GM12878 (cell line): ENCODE measurements at regions not wholly inside any gene's neighbourhood (a gene's known extent, or its start where the extent isn't known, plus 50 kb on each side); places are given as distances from the start of the nearest gene placed in this dataset.

ENCODE experiments used
- ATAC-seq: fragments of 200-7000 bp; cut with Tn5 transposase; 3 replicates; pipeline ENCODE4 v1.9.1; 2020; ENCODE audit warnings: mild to moderate bottlenecking, moderate library complexity
- BruUV-seq: library from RNA; stranded (reverse); fragments of 400-500 nt; replicated peaks from 2 replicates; lab custom pipeline; 2021; lab: Mats Ljungman, UMichigan
- CTCF ChIA-PET: fragments of 300-600 bp; sonication (Branson Sonifier 250); formaldehyde crosslinking; extraction: SDS; loops from one replicate; lab custom pipeline; 2021; ENCODE audit warnings: inconsistent platforms; lab: Yijun Ruan, JAX
- POLR2A ChIA-PET: fragments of 350-600 bp; formaldehyde crosslinking; extraction: SDS; loops from one replicate; lab custom pipeline; 2021; ENCODE audit warnings: inconsistent platforms; lab: Charles Lee
- RAD21 ChIA-PET: fragments of 300-600 bp; sonication (Branson Sonifier 250); formaldehyde crosslinking; loops from one replicate; lab custom pipeline; 2023; ENCODE audit warnings: antibody characterized with exemption; ENCODE audit not compliant: unreplicated experiment; lab: Charles Lee
- SMC1A ChIA-PET: fragments of 300-600 bp; sonication (Branson Sonifier 250); formaldehyde crosslinking; loops from one replicate; lab custom pipeline; 2023; ENCODE audit not compliant: unreplicated experiment, uncharacterized antibody; lab: Charles Lee
- DNase-seq: peaks from one replicate; pipeline ENCODE4 v3.0.0-alpha.2; 2011; ENCODE audit warnings: low read depth, low spot score
- FAIRE-seq: peaks from 3 replicates; lab custom pipeline; 2011; peaks lifted over from hg19 to GRCh38; lab: Jason Lieb, UNC
- H2AFZ ChIP-seq: 2 replicates; pipeline ENCODE4 v1.6.0; 2011; ENCODE audit warnings: low read depth, low read length, control low read depth; ENCODE audit not compliant: control insufficient read depth
- H3K27ac ChIP-seq: 2 replicates; pipeline ENCODE4 v1.5.1; 2011; ENCODE audit warnings: control low read depth; ENCODE audit not compliant: control insufficient read depth, insufficient read depth
- H3K27me3 ChIP-seq, 2 experiments: replicated peaks in 1 of 2; 2 replicates each; pipeline versions ENCODE4 v1.6.0 to v1.6.1; 2011; ENCODE audit warnings: low read length in 1 of 2; ENCODE audit not compliant: control insufficient read depth in 2 of 2, insufficient read depth in 2 of 2
- H3K36me3 ChIP-seq, 2 experiments: 2 replicates each; pipeline ENCODE4 v1.5.1; 2011; ENCODE audit warnings: low read length in 1 of 2; ENCODE audit not compliant: control insufficient read depth in 2 of 2, insufficient read depth in 2 of 2
- H3K4me1 ChIP-seq: 2 replicates; pipeline ENCODE4 v1.6.1; 2011; ENCODE audit warnings: mild to moderate bottlenecking, low read length, moderate library complexity, mixed read lengths; ENCODE audit not compliant: control insufficient read depth, insufficient read depth
- H3K4me2 ChIP-seq: 2 replicates; pipeline ENCODE4 v1.6.0; 2011; ENCODE audit warnings: control low read depth; ENCODE audit not compliant: control insufficient read depth, insufficient read depth
- H3K4me3 ChIP-seq: fragments of 200-600 bp; sonication (generic); 2 replicates; pipeline ENCODE4 v1.5.1; 2016
- H3K79me2 ChIP-seq: 2 replicates; pipeline ENCODE4 v1.6.0; 2011; ENCODE audit warnings: low read length; ENCODE audit not compliant: control insufficient read depth, insufficient read depth
- H3K9ac ChIP-seq: 2 replicates; pipeline ENCODE4 v1.8.0; 2011; ENCODE audit warnings: low read length, control low read depth, mixed read lengths; ENCODE audit not compliant: control insufficient read depth, insufficient read depth
- H3K9me3 ChIP-seq: replicated peaks from 3 replicates; pipeline ENCODE4 v1.5.1; 2011; ENCODE audit warnings: mild to moderate bottlenecking, low read length; ENCODE audit not compliant: control insufficient read depth, insufficient read depth
- H4K20me1 ChIP-seq: 2 replicates; pipeline ENCODE4 v1.6.0; 2011; ENCODE audit not compliant: control insufficient read depth, insufficient read depth
- ASH2L ChIP-seq: fragments of 300-600, 200-600 bp; sonication (generic); IDR thresholded peaks from 2 replicates; pipeline ENCODE4 v1.6.1; 2017; ENCODE audit warnings: low read depth, mild to moderate bottlenecking, borderline replicate concordance
- BRCA1 ChIP-seq: IDR thresholded peaks from 2 replicates; pipeline ENCODE4 v1.6.1; 2011; ENCODE audit warnings: low read depth, low read length, improper control_type of control experiment
- CBFB ChIP-seq: IDR thresholded peaks from 2 replicates; pipeline ENCODE4 v1.6.1; 2016; ENCODE audit warnings: antibody characterized with exemption, low read depth
- CREM ChIP-seq: IDR thresholded peaks from 2 replicates; pipeline ENCODE4 v1.6.1; 2014; ENCODE audit warnings: antibody characterized with exemption, low read depth
- CUX1 ChIP-seq: IDR thresholded peaks from 2 replicates; pipeline ENCODE4 v1.6.1; 2012; ENCODE audit warnings: improper control_type of control experiment, low read depth, low read length; ENCODE audit not compliant: insufficient replicate concordance
- HDAC6 ChIP-seq: fragments of 200-600 bp; sonication (generic); IDR thresholded peaks from one replicate; pipeline ENCODE4 v1.8.0; 2017; ENCODE audit warnings: antibody characterized with exemption; ENCODE audit not compliant: unreplicated experiment
- IKZF2 ChIP-seq, 2 experiments: fragments of 450-650 bp; IDR thresholded peaks; 2 replicates each; pipeline ENCODE4 v1.6.1; 2017; ENCODE audit warnings: mild to moderate bottlenecking in 2 of 2, moderate library complexity in 2 of 2
- IRF4 ChIP-seq: IDR thresholded peaks from 2 replicates; pipeline ENCODE4 v1.6.1; 2011; ENCODE audit warnings: low read depth, low read length
- MLLT1 ChIP-seq: fragments of 450-650 bp; IDR thresholded peaks from 2 replicates; pipeline ENCODE4 v1.6.1; 2016; ENCODE audit warnings: mild to moderate bottlenecking
- MXI1 ChIP-seq: fragments of 150-350 bp; IDR thresholded peaks from 2 replicates; pipeline ENCODE4 v1.6.1; 2011; ENCODE audit warnings: low read depth, mild to moderate bottlenecking, inconsistent platforms, low read length, improper control_type of control experiment
- SKIL ChIP-seq: fragments of 450-650 bp; IDR thresholded peaks from 2 replicates; pipeline ENCODE4 v1.6.1; 2017; ENCODE audit warnings: mild to moderate bottlenecking, low read depth, inconsistent platforms; ENCODE audit not compliant: poor library complexity, severe bottlenecking
- SUPT20H ChIP-seq: IDR thresholded peaks from 2 replicates; pipeline ENCODE4 v1.6.1; 2011; ENCODE audit warnings: low read depth, mild to moderate bottlenecking, low read length, moderate library complexity, borderline replicate concordance; ENCODE audit not compliant: control insufficient read depth
- SUZ12 ChIP-seq: fragments of 200-600 bp; sonication (generic); IDR thresholded peaks from one replicate; pipeline ENCODE4 v1.6.1; 2018; ENCODE audit warnings: antibody characterized with exemption, mild to moderate bottlenecking; ENCODE audit not compliant: unreplicated experiment
- TBL1XR1 ChIP-seq: IDR thresholded peaks from 2 replicates; pipeline ENCODE4 v1.6.1; 2012; ENCODE audit warnings: low read depth, low read length, improper control_type of control experiment
- WRNIP1 ChIP-seq: IDR thresholded peaks from 2 replicates; pipeline ENCODE4 v1.6.1; 2011; ENCODE audit warnings: low read depth, low read length, improper control_type of control experiment, borderline replicate concordance
- YBX1 ChIP-seq: fragments of 450-650 bp; IDR thresholded peaks from 2 replicates; pipeline ENCODE4 v1.6.1; 2016; ENCODE audit warnings: antibody characterized with exemption
- ZBED1 ChIP-seq: IDR thresholded peaks from 2 replicates; pipeline ENCODE4 v1.6.1; 2016; ENCODE audit warnings: borderline replicate concordance
- ZNF24 ChIP-seq: fragments of 450-650 bp; IDR thresholded peaks from 2 replicates; pipeline ENCODE4 v1.6.1; 2017; ENCODE audit warnings: antibody characterized with exemption, mild to moderate bottlenecking
- WGBS: methylation state at CpG from one replicate; pipeline ENCODE4 v1.1.6; 2016; ENCODE audit warnings: low lambda C conversion rate; ENCODE audit not compliant: insufficient replicate concordance, insufficient coverage; ENCODE audit errors: missing lambda C conversion rate; 5-methylcytosine and 5-hydroxymethylcytosine counted together
- in situ Hi-C: fragments of 300-500 bp; cut with MboI; formaldehyde crosslinking; loops from 9 replicates; pipeline ENCODE4 v1.14.3; 2018; ENCODE audit warnings: mixed read lengths
- intact Hi-C: fragments of 100-400 bp; cut with micrococcal nuclease; formaldehyde crosslinking; loops from one replicate; pipeline ENCODE4 v1.14.2; 2022; ENCODE audit not compliant: unreplicated experiment

GRCh38 chr5:143491646-143492045 lies 88.2 kb upstream of the NR3C1 start:
- Histone ChIP-seq H2AFZ (no peak overlapping the region), H3K4me3 (no peak overlapping the region), H3K9ac (no peak overlapping the region), H3K9me3 (no peaks in the 10 kb centered on the region; the same call in 2 of the 3 replicates), H3K27me3 (no peaks in the 10 kb centered on the region), H3K36me3 (no peaks in the 10 kb centered on the region), H3K27ac (no peak overlapping the region), H3K4me1 (no peaks in the 10 kb centered on the region), H3K79me2 (no peaks in the 10 kb centered on the region), H3K4me2 (no peak overlapping the region), H4K20me1 (no peaks in the 10 kb centered on the region)
- ATAC-seq (no peak), FAIRE-seq (no peak), DNase-seq (no peak)
- BruUV-seq: no TSS peak
- POLR2A ChIA-PET: no interaction called here
- SMC1A ChIA-PET: no interaction called here
- in situ Hi-C loops: no loop called here
- RAD21 ChIA-PET: no interaction called here
- 96% methylated on average over 3 of the region's 3 CpGs for whole genome bisulfite sequencing
- intact Hi-C loops: no loop called here
- CTCF ChIA-PET: no interaction called here
- no peak for TF ChIP-seq TBL1XR1
- no peak for TF ChIP-seq SUZ12
- TF ChIP-seq WRNIP1: no peak
- TF ChIP-seq MXI1: no peak
- TF ChIP-seq ZBED1: no peak
- no peak for TF ChIP-seq MLLT1
- TF ChIP-seq IRF4: no peak
- TF ChIP-seq SUPT20H: no peak
- no peak for TF ChIP-seq ASH2L
- no peak for TF ChIP-seq CREM
- TF ChIP-seq YBX1: no peak
- no peak for TF ChIP-seq SKIL
- TF ChIP-seq BRCA1: no peak
- no peak for TF ChIP-seq CUX1
- no peak for TF ChIP-seq CBFB
- no peak for TF ChIP-seq ZNF24
- no peak for TF ChIP-seq IKZF2 (IDR thresholded peaks at IDR 0.05)
- no peak for TF ChIP-seq HDAC6
